ENCODE measurements at regions not wholly inside any gene's neighbourhood (a gene's known extent, or its start where the extent isn't known, plus 50 kb on each side); places are given as distances from the start of the nearest gene placed in this dataset.

- Histone ChIP-seq H3K27me3 (ENCODE audit: insufficient read depth, low read length) (no peaks in the 10 kb centered on the region), H3K79me2 (ENCODE audit: insufficient read depth, low read length) (no peaks in the 10 kb centered on the region), H4K20me1 (ENCODE audit: insufficient read depth, low read length) (no peaks in the 10 kb centered on the region), H3K9me3 (ENCODE audit: low read length) (no peaks in the 10 kb centered on the region), H3K4me3 (ENCODE audit: low read depth, low read length, poor library complexity, severe bottlenecking) (no peak overlapping the region), H3K9ac (ENCODE audit: low read length) (no peak overlapping the region), H3F3A (ENCODE audit: insufficient read depth, low read length) (no peaks in the 10 kb centered on the region), H3K27ac (ENCODE audit: low read depth, low read length, poor library complexity, severe bottlenecking) (no peak overlapping the region), H2AFZ (ENCODE audit: low read length) (no peak overlapping the region), H3K36me3 (ENCODE audit: insufficient read depth, low read length) (no peaks in the 10 kb centered on the region), H3K9me2 (ENCODE audit: low read depth, low read length) (no peaks in the 10 kb centered on the region), H3K4me1 (ENCODE audit: insufficient read depth, low read length, severe bottlenecking) (no peaks in the 10 kb centered on the region), H3K4me2 (ENCODE audit: low read length) (no peak overlapping the region)
- TF ChIP-seq EZH2 (IDR thresholded peaks at IDR 0.05; ENCODE audit: borderline replicate concordance, low read length) (no peak), CTCF (IDR thresholded peaks at IDR 0.05; ENCODE audit: low read length) (no peak)
Observed at GRCh38 chr2:150124739-150125138, 362.7 kb downstream of the RND3 start.

DNA sequence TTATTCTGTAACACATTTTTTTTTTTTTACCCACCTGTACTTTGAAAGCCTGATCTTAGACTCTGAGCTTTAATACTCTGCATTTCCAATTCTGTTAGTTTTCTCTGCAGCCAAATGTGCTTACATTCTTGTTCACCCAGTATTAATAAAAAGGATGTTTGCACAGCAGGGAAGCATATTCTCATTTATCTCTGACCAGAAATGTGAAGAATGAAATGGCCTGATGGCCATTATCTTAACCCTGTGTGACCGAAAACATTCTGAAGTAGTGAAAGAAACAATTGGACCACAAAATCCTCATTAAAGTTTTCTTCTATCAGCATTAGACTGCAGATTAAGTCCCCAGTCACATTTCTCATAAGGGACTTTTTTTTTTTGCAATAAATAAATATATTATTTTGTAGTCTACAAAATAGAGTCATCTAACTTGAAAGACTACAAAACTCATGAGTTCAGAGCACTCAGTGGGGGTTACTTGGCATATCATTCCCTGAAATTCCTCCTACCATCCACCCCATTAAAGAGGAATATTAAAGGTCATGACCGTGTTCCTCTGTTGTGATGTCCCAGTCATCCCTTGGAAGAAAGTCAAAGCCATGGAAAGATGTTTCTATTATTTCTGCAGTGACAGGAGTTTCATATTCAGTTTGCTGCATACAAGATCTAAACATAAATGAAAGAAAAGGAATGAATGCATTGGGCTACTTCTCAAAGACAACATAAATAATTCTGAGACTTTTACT lies 364.4 kb downstream of the RND3 start:
- H3K9ac ChIP-seq (ENCODE audit: low read length), result no peak overlapping the region
- H3K79me2 ChIP-seq (ENCODE audit: insufficient read depth, low read length), result no peaks in the 10 kb centered on the region
- no peak overlapping the region for H3K4me3 ChIP-seq (ENCODE audit: low read depth, low read length, poor library complexity, severe bottlenecking)
- H3K27me3 ChIP-seq (ENCODE audit: insufficient read depth, low read length), result no peaks in the 10 kb centered on the region
- no peaks in the 10 kb centered on the region for H4K20me1 ChIP-seq (ENCODE audit: insufficient read depth, low read length)
- H3K4me2 ChIP-seq (ENCODE audit: low read length), result no peak overlapping the region
- TF ChIP-seq EZH2 (IDR thresholded peaks at IDR 0.05; ENCODE audit: borderline replicate concordance, low read length) (no peak), CTCF (IDR thresholded peaks at IDR 0.05; ENCODE audit: low read length) (no peak)
- no peak overlapping the region for H2AFZ ChIP-seq (ENCODE audit: low read length)
- H3K4me1 ChIP-seq (ENCODE audit: insufficient read depth, low read length, severe bottlenecking), result no peaks in the 10 kb centered on the region
- no peaks in the 10 kb centered on the region for H3K36me3 ChIP-seq (ENCODE audit: insufficient read depth, low read length)
- H3K9me2 ChIP-seq (ENCODE audit: low read depth, low read length), result no peaks in the 10 kb centered on the region
- no peaks in the 10 kb centered on the region for H3K9me3 ChIP-seq (ENCODE audit: low read length)
- no peaks in the 10 kb centered on the region for H3F3A ChIP-seq (ENCODE audit: insufficient read depth, low read length)
- no peak overlapping the region for H3K27ac ChIP-seq (ENCODE audit: low read depth, low read length, poor library complexity, severe bottlenecking)

- Histone ChIP-seq H4K20me1 (ENCODE audit: insufficient read depth, low read length) (no peaks in the 10 kb centered on the region), H3K27ac (ENCODE audit: low read depth, low read length, poor library complexity, severe bottlenecking) (no peak overlapping the region), H3K79me2 (ENCODE audit: insufficient read depth, low read length) (no peaks in the 10 kb centered on the region), H3K4me2 (ENCODE audit: low read length) (no peak overlapping the region), H2AFZ (ENCODE audit: low read length) (no peak overlapping the region), H3K9ac (ENCODE audit: low read length) (no peak overlapping the region), H3K9me2 (ENCODE audit: low read depth, low read length) (no peaks in the 10 kb centered on the region), H3K4me3 (ENCODE audit: low read depth, low read length, poor library complexity, severe bottlenecking) (no peak overlapping the region), H3F3A (ENCODE audit: insufficient read depth, low read length) (no peaks in the 10 kb centered on the region), H3K4me1 (ENCODE audit: insufficient read depth, low read length, severe bottlenecking) (no peaks in the 10 kb centered on the region), H3K36me3 (ENCODE audit: insufficient read depth, low read length) (no peaks in the 10 kb centered on the region), H3K9me3 (ENCODE audit: low read length) (no peaks in the 10 kb centered on the region), H3K27me3 (ENCODE audit: insufficient read depth, low read length) (no peaks in the 10 kb centered on the region)
- TF ChIP-seq CTCF (IDR thresholded peaks at IDR 0.05; ENCODE audit: low read length) (no peak), EZH2 (IDR thresholded peaks at IDR 0.05; ENCODE audit: borderline replicate concordance, low read length) (no peak)
Observed at GRCh38 chr2:150122156-150122555, 365.3 kb downstream of the RND3 start.
